ENCODE measurements at regions not wholly inside any gene's neighbourhood (a gene's known extent, or its start where the extent isn't known, plus 50 kb on each side); places are given as distances from the start of the nearest gene placed in this dataset.

- H3K4me1 ChIP-seq (ENCODE audit: control insufficient read depth, insufficient read depth, low read length), result peaks cover 1% of the 10 kb centered on the region; the same call in 1 of the 2 replicates
- no peak overlapping the region for H2AK9ac ChIP-seq (replicated peaks; ENCODE audit: low read depth, low read length, poor library complexity)
- no peaks in the 10 kb centered on the region for H3K9me1 ChIP-seq (ENCODE audit: insufficient read depth, low read length)
- H3K23ac ChIP-seq (ENCODE audit: low read depth, low read length), result no peak overlapping the region
- dilution Hi-C loops (cut with HindIII; ENCODE audit: low sequenced_read_pairs, unreplicated experiment), result no loop called here
- no peaks in the 10 kb centered on the region for H3K36me3 ChIP-seq (ENCODE audit: control insufficient read depth, insufficient read depth, low read length)
- H2AFZ ChIP-seq (replicated peaks; ENCODE audit: low read length, poor library complexity), result no peak overlapping the region
- H2BK5ac ChIP-seq (ENCODE audit: low read depth, low read length, poor library complexity, severe bottlenecking), result no peak overlapping the region
- no peak overlapping the region for H3K4me2 ChIP-seq (ENCODE audit: low read depth, low read length)
- H3K9ac ChIP-seq (ENCODE audit: low read depth, low read length), result no peak overlapping the region
- no peak overlapping the region for H3K4me3 ChIP-seq (ENCODE audit: insufficient read depth, low read depth, low read length)
- no CpG with 5 or more reads among the region's 5 CpGs for WGBS, 2 experiments (ENCODE audit: extremely low coverage in 2 of 2, insufficient read length in 1 of 2)
- H3K4ac ChIP-seq (ENCODE audit: low read depth, low read length), result no peak overlapping the region
- H3K79me1 ChIP-seq (ENCODE audit: low read depth in 1 of 2, low read length in 2 of 2), result no peaks in the 10 kb centered on the region
- no peaks in the 10 kb centered on the region for H3K9me3 ChIP-seq (ENCODE audit: control insufficient read depth, insufficient read depth, low read length)
- TF ChIP-seq NFE2L2 (IDR thresholded peaks at IDR 0.05; ENCODE audit: low read depth, low read length) (no peak), RAD21 (IDR thresholded peaks at IDR 0.05; ENCODE audit: low read length) (no peak), RFX5 (IDR thresholded peaks at IDR 0.05; ENCODE audit: low read depth, low read length) (no peak), MAFK (IDR thresholded peaks at IDR 0.05; ENCODE audit: low read depth, low read length) (no peak), BHLHE40 (IDR thresholded peaks at IDR 0.05; ENCODE audit: low read depth, low read length) (no peak), CHD1 (IDR thresholded peaks at IDR 0.05; ENCODE audit: low read depth, low read length) (no peak), MXI1 (IDR thresholded peaks at IDR 0.05; ENCODE audit: borderline replicate concordance, low read depth, low read length) (no peak), USF2 (IDR thresholded peaks at IDR 0.05; ENCODE audit: low read depth, low read length) (no peak), FOS (IDR thresholded peaks at IDR 0.05; ENCODE audit: low read depth, low read length) (no peak), ELK1 (IDR thresholded peaks at IDR 0.05; ENCODE audit: borderline replicate concordance, low read depth, low read length) (no peak), MAZ (IDR thresholded peaks at IDR 0.05; ENCODE audit: borderline replicate concordance, low read depth, low read length) (no peak), POLR2A (IDR thresholded peaks at IDR 0.05; ENCODE audit: low read depth, low read length) (no peak), RCOR1 (IDR thresholded peaks at IDR 0.05; ENCODE audit: insufficient replicate concordance, low read length) (no peak), CEBPB (IDR thresholded peaks at IDR 0.05; ENCODE audit: low read depth, low read length) (no peak), CTCF (conservative IDR thresholded peaks at IDR 0.05; ENCODE audit: low read depth, low read length) (no peak), SMC3 (IDR thresholded peaks at IDR 0.05; ENCODE audit: low read depth, low read length) (no peak)
- in situ Hi-C loops (cut with MboI; ENCODE audit: low sequenced_read_pairs), result no loop called here
- no peak for DNase-seq
- intact Hi-C loops (cut with micrococcal nuclease), result no loop called here
- no peak overlapping the region for H3K18ac ChIP-seq (ENCODE audit: low read depth, low read length)
- ATAC-seq (ENCODE audit: low read depth), result no peak
- no TSS peak for BruUV-seq (replicated peaks)
- H4K5ac ChIP-seq (ENCODE audit: low read depth, low read length), result no peak overlapping the region
- H3K27ac ChIP-seq (ENCODE audit: insufficient read depth, low read length), result no peak overlapping the region
- ChIA-PET POLR2A (ENCODE audit: unreplicated experiment) (no interaction called here), CTCF (no interaction called here)
- H4K20me1 ChIP-seq (ENCODE audit: insufficient read depth, low read length), result no peaks in the 10 kb centered on the region
- H3K56ac ChIP-seq (ENCODE audit: extremely low read depth, insufficient read depth, low read length), result no peak overlapping the region
- H3K27me3 ChIP-seq (ENCODE audit: control insufficient read depth, insufficient read depth, low read length), result peaks cover 11% of the 10 kb centered on the region; the same call in 1 of the 2 replicates
- no peak overlapping the region for H4K8ac ChIP-seq (ENCODE audit: low read depth in 2 of 2, low read length in 2 of 2)
- H3K14ac ChIP-seq (replicated peaks; ENCODE audit: low read depth, low read length), result no peak overlapping the region
- no peak overlapping the region for H2BK20ac ChIP-seq (ENCODE audit: low read depth, low read length)
- no peak overlapping the region for H4K91ac ChIP-seq (ENCODE audit: insufficient read depth, low read depth, low read length)
- no peak overlapping the region for H2BK15ac ChIP-seq (ENCODE audit: low read depth, low read length)
- H2BK120ac ChIP-seq (ENCODE audit: low read depth, low read length), result no peak overlapping the region
- no peak overlapping the region for H2AK5ac ChIP-seq (ENCODE audit: low read depth, low read length)
Measured at GRCh38 chr1:64325856-64326255, 122.4 kb downstream of the UBE2U start.
